HepG2 (cell line): ENCODE measurements at regions not wholly inside any gene's neighbourhood (a gene's known extent, or its start where the extent isn't known, plus 50 kb on each side); places are given as distances from the start of the nearest gene placed in this dataset.
A peak's percentile ranks its signal among the peaks of the same experiment; 100 is the strongest.

Experiments used
- CEBPB ChIP-seq: IDR thresholded peaks from 2 replicates; pipeline ENCODE4 v1.6.1; 2011; ENCODE audit warnings: low read depth, low read length, improper control_type of control experiment, borderline replicate concordance
- FOXC1 ChIP-seq: sonication (generic); formaldehyde crosslinking; IDR thresholded peaks from 2 replicates; pipeline ENCODE4 v1.8.0; 2022; ENCODE audit warnings: mild to moderate bottlenecking, missing genetic modification reagents, borderline replicate concordance
- GATAD2A ChIP-seq: IDR thresholded peaks from 2 replicates; pipeline ENCODE4 v1.6.1; 2016
- MAFF ChIP-seq: IDR thresholded peaks from 2 replicates; pipeline ENCODE4 v1.6.1; 2011; ENCODE audit warnings: low read depth, low read length, improper control_type of control experiment
- NFE2L1 ChIP-seq: sonication (generic); formaldehyde crosslinking; IDR thresholded peaks from 2 replicates; pipeline ENCODE4 v1.4.0; 2020; ENCODE audit warnings: missing genetic modification reagents, mild to moderate bottlenecking, borderline replicate concordance
- SNAI1 ChIP-seq: sonication (generic); formaldehyde crosslinking; IDR thresholded peaks from 2 replicates; pipeline ENCODE4 v1.5.0; 2020; ENCODE audit warnings: mild to moderate bottlenecking, missing genetic modification reagents, borderline replicate concordance
- SOX5 ChIP-seq: IDR thresholded peaks from 2 replicates; pipeline ENCODE4 v1.6.1; 2016; ENCODE audit warnings: borderline replicate concordance
- YEATS4 ChIP-seq: sonication (generic); formaldehyde crosslinking; IDR thresholded peaks from 2 replicates; pipeline ENCODE4 v1.4.0; 2020; ENCODE audit warnings: missing genetic modification reagents, borderline replicate concordance
- ZNF253 ChIP-seq: sonication (generic); formaldehyde crosslinking; IDR thresholded peaks from 2 replicates; pipeline ENCODE4 v1.8.0; 2022; ENCODE audit warnings: mild to moderate bottlenecking, missing genetic modification reagents, borderline replicate concordance
- ZNF670 ChIP-seq: sonication (generic); formaldehyde crosslinking; IDR thresholded peaks from 2 replicates; pipeline ENCODE4 v1.8.0; 2022; ENCODE audit warnings: mild to moderate bottlenecking, missing genetic modification reagents, borderline replicate concordance
- TF ChIP-seq, protein P1 (sequence below): IDR thresholded peaks from 2 replicates; pipeline ENCODE4 v1.6.1; 2018; ENCODE audit warnings: missing genetic modification reagents
- TF ChIP-seq, protein P2 (sequence below): IDR thresholded peaks from 2 replicates; pipeline ENCODE4 v1.4.0; 2020; ENCODE audit warnings: mild to moderate bottlenecking, missing genetic modification reagents
- TF ChIP-seq, protein P3 (sequence below): sonication (generic); formaldehyde crosslinking; IDR thresholded peaks from 2 replicates; pipeline ENCODE4 v1.5.0; 2020; ENCODE audit warnings: mild to moderate bottlenecking, missing genetic modification reagents, borderline replicate concordance
- TF ChIP-seq, protein P4 (sequence below): IDR thresholded peaks from 2 replicates; pipeline ENCODE4 v1.6.1; 2012; ENCODE audit warnings: low read depth, low read length, improper control_type of control experiment
- TF ChIP-seq, protein P5 (sequence below): sonication (generic); formaldehyde crosslinking; IDR thresholded peaks from 2 replicates; pipeline ENCODE4 v1.4.0; 2020; ENCODE audit warnings: mild to moderate bottlenecking, missing genetic modification reagents

DNA sequence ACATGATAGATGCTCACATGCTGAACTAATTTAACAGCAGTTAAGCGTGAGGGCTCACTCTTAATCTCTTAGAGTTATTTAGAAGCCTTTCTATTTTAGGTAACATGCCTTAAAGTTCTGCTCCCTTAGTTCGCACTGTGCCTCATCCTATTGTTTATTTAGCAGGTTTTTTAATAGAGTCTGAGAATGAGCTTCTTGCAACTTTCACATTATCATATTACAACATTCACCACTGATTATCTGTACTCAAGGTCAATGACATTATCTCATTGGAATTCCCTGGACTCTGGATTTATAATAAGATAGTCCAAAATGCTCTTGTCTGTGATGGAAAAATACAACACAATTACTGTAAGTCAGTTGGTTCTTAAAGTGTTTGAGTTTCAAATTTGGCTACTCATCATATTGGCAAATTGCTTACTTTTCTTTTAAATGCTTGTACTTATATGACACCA lies 183.6 kb upstream of the SLC38A2 start (continued):
- TF ChIP-seq ZNF253 (CRISPR knock-in tag) (no peak), SOX5 (peak; percentile 10; the same call in 1 of the 2 replicates), MAFF (peak; percentile 73), YEATS4 (CRISPR knock-in tag) (no peak), CEBPB (peak; percentile 27; the same call in 1 of the 2 replicates), FOXC1 (CRISPR knock-in tag) (no peak), NFE2L1 (no peak), GATAD2A (CRISPR knock-in tag) (peak; percentile 53), SNAI1 (CRISPR knock-in tag) (no peak), ZNF670 (CRISPR knock-in tag) (no peak)
- TF ChIP-seq, protein P1, sequence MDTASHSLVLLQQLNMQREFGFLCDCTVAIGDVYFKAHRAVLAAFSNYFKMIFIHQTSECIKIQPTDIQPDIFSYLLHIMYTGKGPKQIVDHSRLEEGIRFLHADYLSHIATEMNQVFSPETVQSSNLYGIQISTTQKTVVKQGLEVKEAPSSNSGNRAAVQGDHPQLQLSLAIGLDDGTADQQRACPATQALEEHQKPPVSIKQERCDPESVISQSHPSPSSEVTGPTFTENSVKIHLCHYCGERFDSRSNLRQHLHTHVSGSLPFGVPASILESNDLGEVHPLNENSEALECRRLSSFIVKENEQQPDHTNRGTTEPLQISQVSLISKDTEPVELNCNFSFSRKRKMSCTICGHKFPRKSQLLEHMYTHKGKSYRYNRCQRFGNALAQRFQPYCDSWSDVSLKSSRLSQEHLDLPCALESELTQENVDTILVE (CRISPR knock-in tag) = no peak
- TF ChIP-seq, protein P2, sequence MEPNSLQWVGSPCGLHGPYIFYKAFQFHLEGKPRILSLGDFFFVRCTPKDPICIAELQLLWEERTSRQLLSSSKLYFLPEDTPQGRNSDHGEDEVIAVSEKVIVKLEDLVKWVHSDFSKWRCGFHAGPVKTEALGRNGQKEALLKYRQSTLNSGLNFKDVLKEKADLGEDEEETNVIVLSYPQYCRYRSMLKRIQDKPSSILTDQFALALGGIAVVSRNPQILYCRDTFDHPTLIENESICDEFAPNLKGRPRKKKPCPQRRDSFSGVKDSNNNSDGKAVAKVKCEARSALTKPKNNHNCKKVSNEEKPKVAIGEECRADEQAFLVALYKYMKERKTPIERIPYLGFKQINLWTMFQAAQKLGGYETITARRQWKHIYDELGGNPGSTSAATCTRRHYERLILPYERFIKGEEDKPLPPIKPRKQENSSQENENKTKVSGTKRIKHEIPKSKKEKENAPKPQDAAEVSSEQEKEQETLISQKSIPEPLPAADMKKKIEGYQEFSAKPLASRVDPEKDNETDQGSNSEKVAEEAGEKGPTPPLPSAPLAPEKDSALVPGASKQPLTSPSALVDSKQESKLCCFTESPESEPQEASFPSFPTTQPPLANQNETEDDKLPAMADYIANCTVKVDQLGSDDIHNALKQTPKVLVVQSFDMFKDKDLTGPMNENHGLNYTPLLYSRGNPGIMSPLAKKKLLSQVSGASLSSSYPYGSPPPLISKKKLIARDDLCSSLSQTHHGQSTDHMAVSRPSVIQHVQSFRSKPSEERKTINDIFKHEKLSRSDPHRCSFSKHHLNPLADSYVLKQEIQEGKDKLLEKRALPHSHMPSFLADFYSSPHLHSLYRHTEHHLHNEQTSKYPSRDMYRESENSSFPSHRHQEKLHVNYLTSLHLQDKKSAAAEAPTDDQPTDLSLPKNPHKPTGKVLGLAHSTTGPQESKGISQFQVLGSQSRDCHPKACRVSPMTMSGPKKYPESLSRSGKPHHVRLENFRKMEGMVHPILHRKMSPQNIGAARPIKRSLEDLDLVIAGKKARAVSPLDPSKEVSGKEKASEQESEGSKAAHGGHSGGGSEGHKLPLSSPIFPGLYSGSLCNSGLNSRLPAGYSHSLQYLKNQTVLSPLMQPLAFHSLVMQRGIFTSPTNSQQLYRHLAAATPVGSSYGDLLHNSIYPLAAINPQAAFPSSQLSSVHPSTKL = peak; percentile 63; the same call in 1 of the 2 replicates
- TF ChIP-seq, protein P3, sequence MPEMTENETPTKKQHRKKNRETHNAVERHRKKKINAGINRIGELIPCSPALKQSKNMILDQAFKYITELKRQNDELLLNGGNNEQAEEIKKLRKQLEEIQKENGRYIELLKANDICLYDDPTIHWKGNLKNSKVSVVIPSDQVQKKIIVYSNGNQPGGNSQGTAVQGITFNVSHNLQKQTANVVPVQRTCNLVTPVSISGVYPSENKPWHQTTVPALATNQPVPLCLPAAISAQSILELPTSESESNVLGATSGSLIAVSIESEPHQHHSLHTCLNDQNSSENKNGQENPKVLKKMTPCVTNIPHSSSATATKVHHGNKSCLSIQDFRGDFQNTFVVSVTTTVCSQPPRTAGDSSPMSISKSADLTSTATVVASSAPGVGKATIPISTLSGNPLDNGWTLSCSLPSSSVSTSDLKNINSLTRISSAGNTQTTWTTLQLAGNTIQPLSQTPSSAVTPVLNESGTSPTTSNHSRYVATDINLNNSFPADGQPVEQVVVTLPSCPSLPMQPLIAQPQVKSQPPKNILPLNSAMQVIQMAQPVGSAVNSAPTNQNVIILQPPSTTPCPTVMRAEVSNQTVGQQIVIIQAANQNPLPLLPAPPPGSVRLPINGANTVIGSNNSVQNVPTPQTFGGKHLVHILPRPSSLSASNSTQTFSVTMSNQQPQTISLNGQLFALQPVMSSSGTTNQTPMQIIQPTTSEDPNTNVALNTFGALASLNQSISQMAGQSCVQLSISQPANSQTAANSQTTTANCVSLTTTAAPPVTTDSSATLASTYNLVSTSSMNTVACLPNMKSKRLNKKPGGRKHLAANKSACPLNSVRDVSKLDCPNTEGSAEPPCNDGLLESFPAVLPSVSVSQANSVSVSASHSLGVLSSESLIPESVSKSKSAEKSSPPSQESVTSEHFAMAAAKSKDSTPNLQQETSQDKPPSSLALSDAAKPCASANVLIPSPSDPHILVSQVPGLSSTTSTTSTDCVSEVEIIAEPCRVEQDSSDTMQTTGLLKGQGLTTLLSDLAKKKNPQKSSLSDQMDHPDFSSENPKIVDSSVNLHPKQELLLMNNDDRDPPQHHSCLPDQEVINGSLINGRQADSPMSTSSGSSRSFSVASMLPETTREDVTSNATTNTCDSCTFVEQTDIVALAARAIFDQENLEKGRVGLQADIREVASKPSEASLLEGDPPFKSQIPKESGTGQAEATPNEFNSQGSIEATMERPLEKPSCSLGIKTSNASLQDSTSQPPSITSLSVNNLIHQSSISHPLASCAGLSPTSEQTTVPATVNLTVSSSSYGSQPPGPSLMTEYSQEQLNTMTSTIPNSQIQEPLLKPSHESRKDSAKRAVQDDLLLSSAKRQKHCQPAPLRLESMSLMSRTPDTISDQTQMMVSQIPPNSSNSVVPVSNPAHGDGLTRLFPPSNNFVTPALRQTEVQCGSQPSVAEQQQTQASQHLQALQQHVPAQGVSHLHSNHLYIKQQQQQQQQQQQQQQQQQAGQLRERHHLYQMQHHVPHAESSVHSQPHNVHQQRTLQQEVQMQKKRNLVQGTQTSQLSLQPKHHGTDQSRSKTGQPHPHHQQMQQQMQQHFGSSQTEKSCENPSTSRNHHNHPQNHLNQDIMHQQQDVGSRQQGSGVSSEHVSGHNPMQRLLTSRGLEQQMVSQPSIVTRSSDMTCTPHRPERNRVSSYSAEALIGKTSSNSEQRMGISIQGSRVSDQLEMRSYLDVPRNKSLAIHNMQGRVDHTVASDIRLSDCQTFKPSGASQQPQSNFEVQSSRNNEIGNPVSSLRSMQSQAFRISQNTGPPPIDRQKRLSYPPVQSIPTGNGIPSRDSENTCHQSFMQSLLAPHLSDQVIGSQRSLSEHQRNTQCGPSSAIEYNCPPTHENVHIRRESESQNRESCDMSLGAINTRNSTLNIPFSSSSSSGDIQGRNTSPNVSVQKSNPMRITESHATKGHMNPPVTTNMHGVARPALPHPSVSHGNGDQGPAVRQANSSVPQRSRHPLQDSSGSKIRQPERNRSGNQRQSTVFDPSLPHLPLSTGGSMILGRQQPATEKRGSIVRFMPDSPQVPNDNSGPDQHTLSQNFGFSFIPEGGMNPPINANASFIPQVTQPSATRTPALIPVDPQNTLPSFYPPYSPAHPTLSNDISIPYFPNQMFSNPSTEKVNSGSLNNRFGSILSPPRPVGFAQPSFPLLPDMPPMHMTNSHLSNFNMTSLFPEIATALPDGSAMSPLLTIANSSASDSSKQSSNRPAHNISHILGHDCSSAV (CRISPR knock-in tag) = no peak
- TF ChIP-seq, protein P4, sequence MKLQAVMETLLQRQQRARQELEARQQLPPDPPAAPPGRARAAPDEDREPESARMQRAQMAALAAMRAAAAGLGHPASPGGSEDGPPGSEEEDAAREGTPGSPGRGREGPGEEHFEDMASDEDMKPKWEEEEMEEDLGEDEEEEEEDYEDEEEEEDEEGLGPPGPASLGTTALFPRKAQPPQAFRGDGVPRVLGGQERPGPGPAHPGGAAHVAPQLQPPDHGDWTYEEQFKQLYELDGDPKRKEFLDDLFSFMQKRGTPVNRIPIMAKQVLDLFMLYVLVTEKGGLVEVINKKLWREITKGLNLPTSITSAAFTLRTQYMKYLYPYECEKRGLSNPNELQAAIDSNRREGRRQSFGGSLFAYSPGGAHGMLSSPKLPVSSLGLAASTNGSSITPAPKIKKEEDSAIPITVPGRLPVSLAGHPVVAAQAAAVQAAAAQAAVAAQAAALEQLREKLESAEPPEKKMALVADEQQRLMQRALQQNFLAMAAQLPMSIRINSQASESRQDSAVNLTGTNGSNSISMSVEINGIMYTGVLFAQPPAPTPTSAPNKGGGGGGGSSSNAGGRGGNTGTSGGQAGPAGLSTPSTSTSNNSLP = peak; percentile 71; the same call in 1 of the 2 replicates
- TF ChIP-seq, protein P5, sequence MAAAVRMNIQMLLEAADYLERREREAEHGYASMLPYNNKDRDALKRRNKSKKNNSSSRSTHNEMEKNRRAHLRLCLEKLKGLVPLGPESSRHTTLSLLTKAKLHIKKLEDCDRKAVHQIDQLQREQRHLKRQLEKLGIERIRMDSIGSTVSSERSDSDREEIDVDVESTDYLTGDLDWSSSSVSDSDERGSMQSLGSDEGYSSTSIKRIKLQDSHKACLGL (CRISPR knock-in tag) = no peak
